Glutamatergic neuron (in vitro differentiated cells): ENCODE measurements at regions not wholly inside any gene's neighbourhood (a gene's known extent, or its start where the extent isn't known, plus 50 kb on each side); places are given as distances from the start of the nearest gene placed in this dataset.

Experiments
- DNase-seq: peaks from one replicate; pipeline ENCODE4 v3.0.0; 2022
- H3K27ac Mint-ChIP-seq: one replicate; pipeline ENCODE4 v1.8.0; 2020; ENCODE audit warnings: mild to moderate bottlenecking, mixed read lengths, inconsistent platforms; ENCODE audit not compliant: unreplicated experiment
- H3K27me3 Mint-ChIP-seq: one replicate; pipeline ENCODE4 v1.8.0; 2020; ENCODE audit warnings: mild to moderate bottlenecking, moderate library complexity, mixed read lengths, inconsistent platforms; ENCODE audit not compliant: unreplicated experiment
- H3K36me3 Mint-ChIP-seq: one replicate; pipeline ENCODE4 v1.8.0; 2020; ENCODE audit warnings: mild to moderate bottlenecking, mixed read lengths, inconsistent platforms; ENCODE audit not compliant: unreplicated experiment
- H3K4me1 Mint-ChIP-seq: one replicate; pipeline ENCODE4 v1.8.0; 2020; ENCODE audit warnings: mild to moderate bottlenecking, low read depth, mixed read lengths, inconsistent platforms; ENCODE audit not compliant: unreplicated experiment
- H3K4me3 Mint-ChIP-seq: one replicate; pipeline ENCODE4 v1.8.0; 2020; ENCODE audit warnings: mild to moderate bottlenecking, mixed read lengths, inconsistent platforms; ENCODE audit not compliant: unreplicated experiment
- H3K9me3 Mint-ChIP-seq: one replicate; pipeline ENCODE4 v1.8.0; 2020; ENCODE audit warnings: mild to moderate bottlenecking, moderate library complexity, mixed read lengths, inconsistent platforms; ENCODE audit not compliant: unreplicated experiment
- CTCF ChIP-seq: fragments of 200-600 bp; sonication (generic); IDR thresholded peaks from one replicate; pipeline ENCODE4 v1.5.0; 2021; ENCODE audit not compliant: partially characterized antibody, unreplicated experiment

- DNase-seq = no peak
- no peak overlapping the region for H3K27ac Mint-ChIP-seq
- no peak overlapping the region for H3K4me3 Mint-ChIP-seq
- no peak for TF ChIP-seq CTCF
- no peaks in the 10 kb centered on the region for H3K4me1 Mint-ChIP-seq
- no peaks in the 10 kb centered on the region for H3K27me3 Mint-ChIP-seq
- no peaks in the 10 kb centered on the region for H3K9me3 Mint-ChIP-seq
- no peaks in the 10 kb centered on the region for H3K36me3 Mint-ChIP-seq
Measured at GRCh38 chr10:88103576-88103975, 240.2 kb downstream of the PTEN start.

GRCh38 chr10:88104223-88104622 is 240.8 kb downstream of the PTEN start:
- H3K36me3 Mint-ChIP-seq = no peaks in the 10 kb centered on the region
- DNase-seq = no peak
- no peak for TF ChIP-seq CTCF
- H3K9me3 Mint-ChIP-seq = no peaks in the 10 kb centered on the region
- no peaks in the 10 kb centered on the region for H3K27me3 Mint-ChIP-seq
- no peaks in the 10 kb centered on the region for H3K4me1 Mint-ChIP-seq
- no peak overlapping the region for H3K27ac Mint-ChIP-seq
- H3K4me3 Mint-ChIP-seq = no peak overlapping the region

- TF ChIP-seq CTCF = no peak
- no peak overlapping the region for H3K27ac Mint-ChIP-seq
- H3K4me1 Mint-ChIP-seq = no peaks in the 10 kb centered on the region
- H3K9me3 Mint-ChIP-seq = no peaks in the 10 kb centered on the region
- H3K4me3 Mint-ChIP-seq = no peak overlapping the region
- no peaks in the 10 kb centered on the region for H3K36me3 Mint-ChIP-seq
- H3K27me3 Mint-ChIP-seq = peaks cover 3% of the 10 kb centered on the region
- DNase-seq = no peak
Measured at GRCh38 chr10:88106366-88106765, 242.9 kb downstream of the PTEN start.

GRCh38 chr10:88107296-88108097 is 244.1 kb downstream of the PTEN start:
- H3K27ac Mint-ChIP-seq = no peak overlapping the region

More at GRCh38 chr10:88107296-88108097, 244.1 kb downstream of the PTEN start:
- TF ChIP-seq CTCF = no peak
- no peaks in the 10 kb centered on the region for H3K9me3 Mint-ChIP-seq
- H3K4me1 Mint-ChIP-seq = no peaks in the 10 kb centered on the region
- peaks cover 3% of the 10 kb centered on the region for H3K27me3 Mint-ChIP-seq
- no peak overlapping the region for H3K4me3 Mint-ChIP-seq
- H3K36me3 Mint-ChIP-seq = no peaks in the 10 kb centered on the region
- DNase-seq = no peak
